Testis (tissue), 2 donors: ENCODE measurements at regions not wholly inside any gene's neighbourhood (a gene's known extent, or its start where the extent isn't known, plus 50 kb on each side); places are given as distances from the start of the nearest gene placed in this dataset.

Source experiments
- CTCF ChIP-seq, 3 experiments: fragments of 450-650 bp in 2 of 3; fragments of 200-600 bp in 1 of 3; sonication (generic) in 1 of 3; IDR thresholded peaks; one replicate each; pipeline ENCODE4 v1.5.1; 2016 to 2019; ENCODE audit warnings: antibody characterized with exemption in 3 of 3, mild to moderate bottlenecking in 2 of 3, moderate library complexity in 1 of 3
- POLR2A ChIP-seq: fragments of 450-650 bp; IDR thresholded peaks from one replicate; pipeline ENCODE4 v1.6.1; 2017; ENCODE audit warnings: antibody characterized with exemption, mild to moderate bottlenecking, moderate library complexity

DNA sequence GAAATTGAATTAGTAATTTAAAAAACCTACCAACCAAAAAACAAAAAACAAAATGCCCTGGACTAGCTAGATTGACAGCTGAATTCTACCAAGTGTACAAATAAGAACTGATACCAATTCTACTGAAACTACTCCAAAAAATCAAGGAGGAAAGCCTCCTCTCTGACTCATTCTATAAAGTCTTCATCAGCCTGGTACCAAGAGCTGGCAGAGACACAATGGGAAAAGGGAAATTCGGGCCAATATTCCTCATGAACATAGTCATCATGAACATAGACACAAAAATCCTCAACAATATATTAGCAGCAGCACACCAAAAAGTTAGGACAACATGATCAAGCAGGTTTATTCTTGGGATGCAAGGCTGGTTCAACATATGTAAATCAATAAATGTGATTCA lies 2667.7 kb upstream of the PCDH20 start:
- TF ChIP-seq CTCF (IDR thresholded peaks at IDR 0.05) (no peak), POLR2A (no peak)
